NOMO-1 treated with dmso at 0.1 percent for 144 hours (cell line): ENCODE measurements at regions not wholly inside any gene's neighbourhood (a gene's known extent, or its start where the extent isn't known, plus 50 kb on each side); places are given as distances from the start of the nearest gene placed in this dataset.
"Not testable (repeated sequence)": the region's sequence is repeated elsewhere in the genome, so short reads cannot be mapped to it uniquely, and the experiment has no call there.

Source experiments
- DNase-seq: peaks from one replicate; lab custom pipeline; 2025; ENCODE audit not compliant: unreplicated experiment; lab: John Stamatoyannopoulos, UW

DNA sequence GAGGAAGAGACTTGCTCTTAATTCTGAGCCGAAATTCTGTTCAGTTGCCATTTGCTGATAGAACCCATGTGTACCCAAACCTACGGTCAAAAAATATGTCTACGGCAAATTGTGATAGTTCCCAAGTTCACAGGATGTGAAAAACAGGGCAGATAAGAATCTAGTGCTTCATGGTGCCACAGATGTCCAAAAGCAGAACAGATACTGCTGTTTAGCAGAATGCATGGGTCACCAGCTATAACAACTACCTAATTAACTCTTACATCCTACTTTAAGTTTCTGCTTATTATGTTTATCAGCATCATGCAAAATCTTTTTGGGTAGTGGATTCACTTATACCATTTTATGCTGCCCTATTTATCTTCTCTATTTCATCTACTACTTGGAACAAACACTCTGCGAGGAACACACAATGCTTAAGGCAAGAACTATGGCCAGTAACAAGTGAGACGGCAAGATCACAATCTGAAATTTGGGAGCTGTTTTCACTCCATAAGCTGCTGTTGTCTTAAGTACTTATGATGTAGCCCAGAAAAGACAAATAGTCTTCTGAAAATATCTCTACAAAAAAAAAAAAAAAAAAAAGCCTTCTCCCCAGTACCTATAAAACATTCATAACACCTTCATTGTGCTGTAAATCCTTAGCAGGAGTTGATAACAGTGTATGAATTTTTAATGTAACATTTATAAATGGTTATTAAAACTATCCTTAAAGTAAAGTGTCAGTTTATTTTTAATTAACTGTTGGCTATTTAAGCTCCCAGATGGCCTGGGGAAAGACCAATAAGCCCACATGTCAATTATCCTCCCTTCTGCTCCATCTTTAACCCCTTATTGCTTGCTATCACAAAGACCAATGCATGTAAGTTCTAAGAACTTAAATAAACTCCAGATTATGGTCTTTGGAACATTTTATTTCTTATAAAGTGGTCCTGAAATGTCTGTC, 232.3 kb downstream of the TLR4 start:
- DNase-seq: peak; percentile 26

DNA sequence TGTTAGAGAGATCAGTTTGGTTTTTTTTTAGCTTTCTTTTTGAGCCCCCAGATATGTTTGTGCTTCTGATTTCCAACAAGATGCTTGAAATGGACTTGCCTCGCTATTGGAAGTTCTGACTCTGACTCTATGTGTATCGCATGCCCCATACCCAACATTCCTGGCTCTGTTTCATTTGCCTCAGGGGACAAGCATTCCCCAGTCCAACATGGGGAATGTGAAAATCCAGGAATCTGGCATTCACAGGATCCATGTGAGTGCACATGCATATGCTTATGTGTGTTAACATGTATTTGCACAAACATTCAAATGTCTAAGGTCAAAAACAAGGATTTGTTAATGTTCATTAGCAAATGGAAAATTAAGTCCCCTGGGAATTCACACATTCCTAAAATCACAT, 233.9 kb downstream of the TLR4 start:
- no peak for DNase-seq

DNA sequence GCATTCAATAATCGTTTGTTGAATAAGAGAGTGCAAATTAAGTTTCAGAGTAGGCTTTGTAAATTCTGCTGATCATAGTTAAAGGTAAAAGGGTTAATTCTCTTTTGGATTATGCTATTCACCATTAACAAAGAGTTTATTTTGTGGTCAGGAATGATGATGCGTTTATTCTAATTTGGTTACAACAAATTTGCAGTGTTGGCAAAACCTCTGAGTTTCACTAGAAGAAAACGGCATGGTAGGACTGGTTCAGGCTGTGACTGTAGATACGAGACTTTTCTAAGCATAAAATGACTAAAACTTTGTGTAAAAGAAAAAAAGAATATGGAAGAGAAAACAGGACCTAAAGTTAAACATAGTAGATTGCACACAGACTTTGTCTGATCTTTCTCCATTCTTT, 234.7 kb downstream of the TLR4 start:
- no peak for DNase-seq

DNA sequence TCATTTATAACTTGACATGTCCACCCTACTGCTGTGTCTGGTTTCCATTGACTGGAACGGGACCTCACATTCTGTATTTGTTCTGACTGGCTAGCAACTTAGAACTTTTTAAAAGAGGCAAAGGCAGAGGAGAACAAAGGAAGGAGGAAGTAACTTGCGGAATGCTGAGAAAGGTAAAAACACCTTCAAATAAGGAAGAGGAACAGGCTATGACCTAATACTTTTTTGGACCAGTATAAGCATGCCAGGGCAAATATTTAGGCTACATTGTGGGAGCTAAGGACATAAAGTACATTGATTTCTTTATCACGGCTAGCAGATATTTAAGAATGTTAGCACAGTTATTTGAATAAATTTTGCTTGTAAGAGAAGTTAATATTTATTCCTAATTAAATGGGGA, 240.5 kb downstream of the TLR4 start:
- DNase-seq: not testable (repeated sequence)

DNA sequence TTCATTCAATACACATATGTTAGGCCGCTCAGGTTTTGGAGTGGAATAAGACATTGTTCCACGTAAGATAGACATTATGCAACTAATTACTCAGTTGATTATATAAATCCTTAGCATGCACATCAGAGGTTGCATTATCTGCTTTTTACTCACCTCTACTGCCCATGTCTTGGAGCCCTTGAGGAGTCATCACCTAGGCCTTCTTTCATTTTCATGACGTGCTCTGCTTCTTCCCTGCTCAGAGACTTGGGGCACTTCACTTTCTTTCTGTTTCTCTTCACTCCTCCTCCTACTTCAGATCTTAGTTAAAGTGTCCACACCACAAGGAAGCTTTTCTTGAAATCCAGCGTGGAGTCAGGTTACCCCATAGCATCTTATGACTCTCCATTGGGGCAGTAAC, 241.1 kb downstream of the TLR4 start:
- DNase-seq: no peak

DNA sequence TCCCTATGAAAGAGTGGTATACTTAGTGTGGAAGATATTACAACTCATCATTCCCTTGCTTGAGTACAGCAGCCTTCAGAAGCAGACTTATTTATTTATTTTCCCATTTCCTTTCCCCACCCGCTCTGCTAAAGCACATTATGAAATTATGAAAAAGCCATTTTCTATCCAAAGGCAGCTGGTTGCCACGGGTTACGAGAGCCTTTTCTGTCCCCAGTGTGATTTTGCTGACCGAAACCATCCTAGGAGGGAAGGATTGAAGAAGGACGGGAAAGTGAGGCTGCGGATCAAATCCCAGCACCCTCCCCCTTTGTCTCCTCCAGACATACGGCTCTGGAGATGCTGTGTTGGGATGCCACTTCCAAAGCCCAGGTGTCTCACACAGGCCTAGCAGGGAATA, 246.9 kb downstream of the TLR4 start:
- no peak for DNase-seq

DNA sequence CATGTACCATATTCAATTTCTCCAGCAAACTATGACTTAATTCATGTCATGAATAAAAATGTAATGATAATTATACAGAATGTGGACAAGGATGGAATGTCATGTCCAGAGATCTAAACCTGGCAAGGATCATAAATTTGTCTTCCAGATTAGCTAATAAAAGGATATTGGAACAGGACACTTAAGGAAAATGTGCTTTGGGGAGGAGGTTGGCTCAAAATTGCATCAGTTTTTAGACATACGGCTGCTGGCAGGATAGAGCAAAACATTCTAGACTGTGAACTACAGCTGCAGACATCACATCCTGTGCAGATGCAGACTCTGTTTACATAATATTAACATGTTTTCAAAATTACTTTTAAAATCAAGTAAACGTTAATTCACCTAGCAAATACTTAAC, 248.4 kb downstream of the TLR4 start:
- DNase-seq: no peak

DNA sequence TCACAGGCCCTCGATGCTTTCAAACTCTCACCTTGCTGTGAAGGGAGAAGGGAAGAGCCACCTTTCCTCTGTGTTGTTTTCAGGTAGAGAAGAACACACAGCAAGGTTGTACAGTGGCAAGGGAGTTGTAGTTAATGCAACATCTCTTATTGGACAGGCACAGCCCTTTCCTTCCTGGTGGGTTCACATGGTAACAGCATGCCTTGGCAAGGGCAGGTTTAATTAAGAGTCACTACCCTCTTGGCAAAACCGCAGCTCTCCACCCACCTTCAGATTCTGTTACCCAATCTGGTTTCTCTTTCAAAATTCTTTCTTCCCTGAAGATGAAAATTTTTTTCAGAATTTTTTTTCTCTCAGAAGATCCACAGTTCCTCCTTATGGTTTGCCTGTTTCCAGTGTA, 253.1 kb downstream of the TLR4 start:
- peak; percentile 58 for DNase-seq

DNA sequence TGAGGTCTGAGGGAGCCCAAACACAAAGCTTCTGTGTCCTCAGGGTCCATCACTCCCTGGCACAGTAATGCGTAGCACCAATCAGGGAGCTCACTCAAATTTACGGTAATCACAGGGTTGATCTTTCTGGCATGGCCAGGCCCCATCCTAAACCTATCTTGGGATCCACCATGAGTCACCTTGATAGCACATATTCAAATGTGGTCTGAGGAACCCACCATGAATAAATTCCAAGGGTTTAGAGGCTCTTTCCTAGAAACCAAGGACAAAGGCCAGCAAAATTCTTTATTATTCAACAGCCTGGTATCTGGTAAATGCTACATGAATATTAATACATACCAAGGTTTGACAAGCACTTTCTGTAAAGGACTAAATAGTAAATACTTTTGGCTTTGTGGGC, 254.5 kb downstream of the TLR4 start:
- DNase-seq: no peak

DNA sequence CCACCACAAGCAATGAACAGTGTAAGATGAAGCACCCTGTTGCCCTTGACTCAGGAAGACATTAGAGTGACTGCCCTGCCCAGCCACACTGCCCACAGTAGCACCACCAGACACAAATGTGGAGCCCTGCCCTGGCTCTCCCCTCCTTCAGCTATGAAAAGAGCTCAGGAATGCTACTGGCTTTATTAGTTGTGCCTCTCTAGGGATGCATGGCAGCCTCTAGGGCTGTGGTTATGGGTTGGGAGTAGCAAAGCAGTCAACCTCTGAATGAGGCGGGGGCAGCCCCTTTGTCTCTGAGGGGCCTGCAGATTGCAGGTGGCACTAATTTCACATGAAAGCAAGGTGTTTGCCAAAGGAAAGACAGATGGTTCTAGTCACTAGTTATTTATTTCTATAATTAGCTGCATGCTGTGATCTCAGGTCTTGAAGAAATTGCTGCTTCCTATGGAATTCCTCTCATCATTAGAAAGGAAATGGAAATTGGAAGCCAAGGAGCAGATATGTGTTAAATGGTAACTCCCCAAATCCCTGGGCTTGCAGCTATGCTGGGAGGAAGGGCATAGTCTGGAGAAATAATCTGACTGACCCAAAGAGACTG, 259.4 kb downstream of the TLR4 start:
- DNase-seq: no peak

DNA sequence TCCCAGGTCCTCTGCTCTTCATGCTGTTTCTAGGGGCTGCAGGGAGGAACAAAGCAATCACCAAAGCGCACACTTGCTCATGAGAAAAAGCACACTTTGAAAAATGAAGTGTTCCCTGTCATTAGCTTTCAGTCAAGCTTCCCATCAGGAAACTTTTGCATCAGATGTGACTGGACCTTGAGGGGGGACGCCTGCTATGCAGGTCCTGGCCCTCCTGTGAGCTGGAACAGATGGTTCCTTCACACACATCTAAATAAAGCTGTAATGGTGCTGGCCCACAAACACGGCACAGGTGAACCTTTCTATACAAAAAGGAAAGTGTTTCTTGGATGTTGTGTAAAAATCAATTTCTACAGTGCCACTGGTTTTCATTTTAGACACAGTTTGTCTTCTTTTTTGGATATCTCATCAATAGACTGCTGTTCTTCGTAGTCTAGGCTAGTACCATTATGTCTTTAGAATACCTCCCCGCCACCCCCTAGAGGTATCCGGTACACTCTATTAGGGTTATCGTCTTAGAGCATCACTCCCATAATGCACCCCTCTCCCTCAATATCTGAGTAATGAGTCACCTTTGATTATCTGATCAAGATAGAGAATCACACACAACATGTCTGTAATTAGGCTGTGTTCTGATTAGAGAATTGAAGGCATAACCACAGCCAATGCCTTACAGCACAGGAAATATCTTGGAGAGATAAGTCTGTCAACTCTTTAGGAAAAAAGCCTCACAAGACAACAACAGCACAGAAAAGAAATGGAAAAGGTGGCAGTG, 266.3 kb downstream of the TLR4 start:
- no peak for DNase-seq

DNA sequence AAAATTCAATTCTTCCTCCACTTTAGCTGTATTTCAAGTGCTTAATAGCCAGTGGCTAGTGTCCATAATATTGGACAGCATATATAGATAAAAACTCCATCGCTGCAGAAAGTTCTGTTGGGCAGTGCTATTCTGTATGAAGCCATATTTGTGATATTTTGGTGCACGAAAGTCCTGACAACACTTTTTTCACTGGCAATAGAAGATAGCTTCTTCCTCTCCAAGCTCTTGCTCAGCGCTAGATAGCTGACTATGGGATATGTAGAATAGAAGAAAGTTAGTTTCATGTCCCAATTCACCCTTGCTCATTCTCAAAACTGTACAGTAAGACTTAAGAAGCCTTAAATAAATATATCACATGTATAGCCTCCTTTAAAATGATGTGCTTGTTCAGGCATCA, 269.9 kb downstream of the TLR4 start:
- DNase-seq: no peak

DNA sequence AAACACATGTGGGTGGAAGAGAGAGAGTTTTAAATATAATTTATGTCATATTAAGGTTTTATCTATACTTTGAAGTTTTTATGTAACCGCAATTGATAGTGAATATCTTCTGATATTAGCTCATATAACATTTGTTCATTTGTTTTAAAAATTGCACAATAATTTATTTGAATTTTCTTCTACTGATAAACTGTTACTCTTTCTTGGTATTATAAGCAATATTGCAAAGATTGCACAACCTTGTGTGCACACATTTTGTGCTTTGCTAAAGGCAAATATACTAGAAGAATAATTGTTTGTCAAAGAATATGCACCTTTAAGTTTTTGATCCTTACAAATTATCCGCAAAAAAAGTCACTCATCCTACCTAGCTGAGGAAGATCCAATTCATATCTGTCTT, 275.7 kb downstream of the TLR4 start:
- DNase-seq: no peak

DNA sequence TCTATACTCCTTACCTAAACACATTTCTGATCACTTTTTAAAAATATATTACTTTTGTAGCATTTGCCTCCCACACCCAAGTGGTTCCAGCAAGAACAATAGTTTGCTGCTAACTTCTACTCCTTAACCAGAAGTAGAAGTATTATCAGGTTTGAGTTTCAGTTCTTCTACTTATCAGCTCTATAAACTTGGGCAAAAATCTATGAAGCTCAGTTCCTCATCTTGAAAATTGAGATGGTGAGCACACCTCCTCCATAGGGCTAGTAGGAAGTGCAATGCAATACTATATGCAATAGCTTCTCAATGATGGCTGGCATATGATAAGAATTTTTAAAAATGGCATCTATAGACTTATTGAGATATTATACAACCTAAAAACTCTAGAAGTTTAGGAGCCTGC, 283.7 kb downstream of the TLR4 start:
- peak; percentile 14 for DNase-seq

DNA sequence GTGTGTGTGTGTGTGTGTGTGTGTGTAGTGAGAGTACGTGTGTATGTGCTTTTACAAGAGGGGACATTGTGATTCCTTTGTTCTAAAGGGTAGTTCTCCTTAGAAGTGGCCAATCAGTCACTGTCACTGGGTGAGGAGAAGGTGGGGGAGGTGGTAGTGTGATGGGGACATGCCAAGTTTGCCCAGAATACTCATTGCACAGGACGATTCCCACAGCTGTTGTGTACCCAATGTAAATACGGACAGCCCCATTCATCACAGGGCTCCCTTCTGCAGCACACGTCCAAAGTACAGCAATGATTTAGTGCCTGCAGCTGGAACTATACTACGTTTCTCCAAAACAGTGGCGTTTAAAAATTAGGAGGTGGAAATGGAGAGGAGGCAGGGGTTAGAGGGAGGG, 287.8 kb downstream of the TLR4 start:
- DNase-seq: no peak

DNA sequence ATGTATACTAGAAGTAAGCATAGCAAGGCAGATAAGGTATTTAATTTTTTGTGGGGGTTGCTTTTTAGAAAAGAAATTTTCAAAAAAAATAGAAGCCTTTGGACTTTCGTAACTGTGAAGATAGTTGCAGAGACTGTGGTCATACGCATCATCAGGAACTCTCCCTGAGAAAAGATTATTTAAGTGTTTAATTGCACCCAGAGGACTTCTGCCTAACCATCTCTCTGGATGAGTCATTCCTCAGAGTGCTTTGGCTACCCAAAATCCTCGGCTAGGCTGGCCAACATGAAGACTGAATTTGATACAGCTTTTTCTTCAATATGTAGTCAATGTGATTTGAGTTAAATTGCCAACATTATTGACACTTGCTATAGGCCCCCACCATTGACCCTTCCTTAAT, 296.4 kb downstream of the TLR4 start:
- DNase-seq: no peak

DNA sequence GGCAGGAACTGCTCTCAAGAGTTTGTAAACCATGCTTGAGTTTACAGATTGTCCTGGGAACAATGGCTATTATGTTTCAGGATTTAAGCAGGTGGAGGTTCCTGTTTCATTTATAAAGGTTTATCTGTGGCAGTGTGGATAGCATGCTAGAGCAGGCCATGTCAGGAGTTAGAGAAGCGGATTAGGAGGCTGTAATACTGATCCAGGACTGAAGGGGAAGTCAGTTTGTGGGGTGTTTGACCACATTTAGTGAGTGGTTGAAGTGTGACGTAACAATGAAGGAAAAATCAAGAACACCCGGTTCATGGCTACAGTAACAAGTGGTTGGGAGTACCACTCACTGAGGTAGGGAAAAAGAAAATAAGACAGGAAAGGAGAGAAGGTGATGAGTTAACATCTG, 299.0 kb downstream of the TLR4 start:
- DNase-seq: no peak

DNA sequence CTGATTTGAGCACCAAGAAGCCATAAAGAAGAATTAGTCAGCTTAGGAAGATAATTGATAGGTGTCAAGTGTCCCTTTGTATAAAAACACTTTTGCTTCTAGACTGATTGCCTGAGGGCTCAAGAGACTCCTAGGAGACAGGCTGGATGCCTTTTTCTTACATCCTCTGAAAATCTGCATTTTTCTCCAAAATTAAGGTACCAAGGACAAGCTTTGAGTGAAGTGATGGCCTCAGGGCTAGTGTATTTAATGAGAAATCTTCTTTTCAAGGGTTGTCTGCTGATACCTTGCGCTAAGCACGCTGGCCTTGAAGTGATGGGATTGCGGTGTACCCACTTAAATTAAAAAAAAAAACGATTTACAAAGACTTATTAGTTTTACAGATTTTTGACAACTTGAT, 304.0 kb downstream of the TLR4 start:
- DNase-seq: no peak

DNA sequence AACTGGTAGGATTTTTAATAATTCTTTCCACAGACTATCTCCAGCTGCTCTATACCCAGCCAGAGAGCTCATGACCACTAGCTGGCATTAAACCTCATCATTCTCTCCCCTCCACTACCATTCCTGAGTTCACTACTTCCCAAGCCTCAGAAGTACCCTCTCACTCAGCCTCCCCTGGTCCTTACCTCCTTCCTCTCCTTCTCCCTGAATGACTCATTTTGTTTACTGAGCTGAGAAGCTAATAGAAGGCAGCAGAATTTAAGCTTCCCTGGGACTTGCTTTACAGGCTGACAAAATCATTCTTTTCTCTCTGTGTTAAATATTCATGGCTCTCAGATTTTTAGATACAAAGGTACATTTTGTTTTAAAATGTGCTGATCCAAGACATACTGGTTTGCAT, 305.4 kb downstream of the TLR4 start:
- no peak for DNase-seq

DNA sequence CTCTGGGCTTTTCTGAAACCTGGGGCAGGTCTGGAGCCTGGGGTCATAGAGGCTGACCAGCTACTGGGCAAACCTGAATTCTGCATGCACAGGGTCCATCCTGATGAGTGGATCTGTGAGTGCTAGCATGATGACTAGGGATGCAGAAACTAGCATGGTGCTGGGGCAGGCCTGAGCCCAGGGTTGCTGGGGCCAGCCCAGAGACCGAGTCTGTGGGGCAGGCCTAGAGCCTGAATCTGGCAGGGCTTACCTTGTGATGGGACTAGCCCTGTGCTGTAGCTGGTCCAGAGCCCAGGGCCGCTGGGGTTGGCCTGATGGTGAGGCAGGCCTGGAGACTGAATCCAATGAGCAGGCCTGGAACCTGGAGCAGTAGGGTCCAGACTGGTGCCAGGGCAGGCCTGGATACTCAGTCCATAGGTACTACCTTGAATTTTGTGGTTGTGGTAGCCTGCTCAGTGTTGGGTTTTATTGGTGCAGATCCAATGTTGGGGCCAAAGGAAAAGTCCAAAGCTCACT, 313.5 kb downstream of the TLR4 start:
- no peak for DNase-seq

DNA sequence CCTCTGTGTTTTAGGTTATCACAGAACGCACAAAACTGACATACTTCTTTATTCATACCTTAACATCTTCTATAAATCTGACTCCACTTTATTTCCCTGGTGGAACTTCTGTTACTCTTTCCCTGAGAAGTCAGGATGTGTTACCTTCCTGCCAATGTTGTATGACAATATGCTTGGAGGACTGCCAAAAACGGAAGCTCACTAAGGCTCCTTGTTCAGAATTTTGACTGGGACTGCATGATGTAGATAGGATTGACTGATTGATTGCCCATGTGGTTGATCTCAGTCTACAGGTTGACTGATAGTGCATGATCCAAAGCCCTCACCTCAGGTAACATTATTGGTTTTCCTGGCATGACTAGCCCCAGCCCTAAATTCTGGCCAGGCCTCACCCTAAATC, 319.4 kb downstream of the TLR4 start:
- DNase-seq: no peak

DNA sequence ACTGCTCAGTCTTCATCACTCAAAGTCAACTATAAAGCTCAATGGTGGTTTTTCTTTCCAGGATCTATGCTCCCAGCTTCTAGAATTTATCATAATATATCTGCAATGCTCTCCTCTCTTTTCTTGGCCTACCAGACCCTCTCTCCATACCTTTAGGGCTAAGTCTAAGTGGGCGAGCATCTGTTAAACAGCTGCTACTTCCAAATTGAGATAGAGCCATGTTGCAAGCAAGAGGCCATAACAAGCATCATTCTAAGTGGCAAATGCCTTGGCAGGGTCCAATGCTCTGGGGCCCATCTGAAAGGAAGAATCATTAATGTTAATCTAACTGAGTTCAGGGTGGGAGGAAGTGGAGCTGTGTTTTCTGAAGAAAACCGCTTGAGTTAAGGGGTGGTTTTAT, 324.0 kb downstream of the TLR4 start:
- no peak for DNase-seq
